ENCODE measurements at regions not wholly inside any gene's neighbourhood (a gene's known extent, or its start where the extent isn't known, plus 50 kb on each side); places are given as distances from the start of the nearest gene placed in this dataset.
A peak's percentile ranks its signal among the peaks of the same experiment; 100 is the strongest.
"Not testable (repeated sequence)": the region's sequence is repeated elsewhere in the genome, so short reads cannot be mapped to it uniquely, and the experiment has no call there.

DNA sequence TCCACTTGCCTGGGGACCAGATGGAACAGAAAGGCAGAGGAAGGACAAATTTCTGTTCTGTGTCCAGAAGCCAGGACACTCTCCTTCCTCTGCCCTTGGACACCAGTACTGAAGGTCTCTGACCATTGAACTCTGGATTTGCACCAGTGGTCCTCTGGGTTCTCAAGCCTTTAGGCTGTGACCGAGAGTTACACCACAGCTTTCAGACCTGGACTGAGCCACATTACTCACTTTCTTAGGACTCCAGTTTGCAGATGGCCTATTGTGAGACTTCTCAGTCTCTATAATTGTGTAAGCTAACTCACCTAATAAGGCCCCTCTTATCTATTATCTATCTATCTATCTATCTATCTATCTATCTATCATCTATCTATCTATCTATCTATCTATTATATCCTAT, 295.3 kb upstream of the GALNTL6 start:
- H3K9me3 ChIP-seq (ENCODE audit: control insufficient read depth, insufficient read depth, low read length), result no peaks in the 10 kb centered on the region
- WGBS (ENCODE audit: insufficient coverage), result no CpG with 5 or more reads among the region's 1 CpG
- no peak for DNase-seq (ENCODE audit: low read depth in 4 of 6, low spot score in 6 of 6)
- no peak overlapping the region for H3K4me3 ChIP-seq (ENCODE audit: low read depth, low read length)
- H3K36me3 ChIP-seq (ENCODE audit: control insufficient read depth, insufficient read depth, low read length), result no peaks in the 10 kb centered on the region
- no peaks in the 10 kb centered on the region for H3K27me3 ChIP-seq (ENCODE audit: control insufficient read depth, insufficient read depth, low read length)
- no peaks in the 10 kb centered on the region for H3K4me1 ChIP-seq (ENCODE audit: control insufficient read depth, insufficient read depth, low read length)
- H3K27ac ChIP-seq (ENCODE audit: low read depth, low read length), result no peak overlapping the region

DNA sequence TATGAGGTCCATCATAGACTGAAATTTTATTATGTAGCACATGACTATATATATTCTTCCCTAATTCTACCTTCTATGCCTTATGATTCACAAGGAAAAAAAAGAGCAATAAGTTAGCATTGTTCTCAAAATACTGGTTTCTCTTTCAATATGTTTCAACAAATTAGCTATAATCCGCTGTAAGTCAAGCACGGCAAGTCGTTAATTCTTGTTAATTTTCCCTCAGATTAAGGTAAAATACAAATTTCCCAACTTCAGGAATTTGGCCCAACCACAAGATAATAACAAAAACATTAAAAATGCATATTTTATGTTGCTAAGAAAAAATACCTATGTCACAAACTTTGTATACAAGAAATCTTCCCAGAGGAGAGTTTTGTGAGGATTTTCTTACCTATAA, 296.5 kb upstream of the GALNTL6 start:
- Histone ChIP-seq H3K27me3 (ENCODE audit: control insufficient read depth, insufficient read depth, low read length) (no peaks in the 10 kb centered on the region), H3K9me3 (ENCODE audit: control insufficient read depth, insufficient read depth, low read length) (no peaks in the 10 kb centered on the region), H3K36me3 (ENCODE audit: control insufficient read depth, insufficient read depth, low read length) (no peaks in the 10 kb centered on the region), H3K4me3 (ENCODE audit: low read depth, low read length) (no peak overlapping the region), H3K4me1 (ENCODE audit: control insufficient read depth, insufficient read depth, low read length) (no peaks in the 10 kb centered on the region), H3K27ac (ENCODE audit: low read depth, low read length) (no peak overlapping the region)
- DNase-seq (ENCODE audit: low read depth in 4 of 6, low spot score in 6 of 6), result no peak
- no CpG with 5 or more reads among the region's 3 CpGs for WGBS (ENCODE audit: insufficient coverage)

DNA sequence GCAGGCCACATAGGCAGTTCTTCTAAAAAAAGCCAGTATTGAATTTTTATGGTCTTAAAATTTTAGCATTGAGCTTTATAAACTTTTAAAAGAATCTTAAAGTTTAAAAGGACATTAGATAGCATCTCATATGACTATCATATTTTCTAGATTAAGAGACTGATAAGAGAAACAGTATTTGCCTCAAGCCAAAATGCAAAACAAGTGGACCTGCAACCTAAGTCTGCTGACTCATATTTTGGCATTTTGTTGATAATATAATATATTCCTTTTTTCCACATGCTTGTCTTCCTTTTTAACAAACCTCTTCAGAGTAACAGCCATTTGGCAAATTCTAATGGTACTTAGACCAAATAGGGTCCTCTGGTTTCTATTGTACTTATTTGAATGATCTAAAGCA, 328.5 kb upstream of the GALNTL6 start:
- Histone ChIP-seq H3K36me3 (ENCODE audit: control insufficient read depth, insufficient read depth, low read length) (no peaks in the 10 kb centered on the region), H3K4me1 (ENCODE audit: control insufficient read depth, insufficient read depth, low read length) (no peaks in the 10 kb centered on the region), H3K9me3 (ENCODE audit: control insufficient read depth, insufficient read depth, low read length) (no peaks in the 10 kb centered on the region), H3K27me3 (ENCODE audit: control insufficient read depth, insufficient read depth, low read length) (no peaks in the 10 kb centered on the region), H3K27ac (ENCODE audit: low read depth, low read length) (no peak overlapping the region), H3K4me3 (ENCODE audit: low read depth, low read length) (no peak overlapping the region)
- no peak for DNase-seq (ENCODE audit: low read depth in 4 of 6, low spot score in 6 of 6)

DNA sequence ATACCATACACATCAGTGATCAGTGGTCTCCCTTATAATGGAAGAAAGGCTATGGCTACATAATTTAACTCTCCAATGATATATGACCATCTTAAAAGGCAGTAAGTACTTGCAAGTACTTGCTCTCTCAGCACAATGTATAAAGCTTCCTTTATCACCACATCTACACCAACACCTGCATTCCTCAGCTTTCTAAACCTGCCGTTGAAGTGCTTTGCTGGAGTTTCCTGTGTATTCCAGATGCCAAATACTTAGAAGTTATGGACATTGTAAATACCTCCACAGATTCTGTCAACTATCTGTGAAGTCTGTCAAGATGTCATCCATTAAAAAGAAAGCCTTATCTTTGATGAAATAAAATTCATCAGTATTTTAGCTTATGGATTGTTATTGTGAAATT, 335.0 kb upstream of the GALNTL6 start:
- WGBS (ENCODE audit: insufficient coverage), result no CpG with 5 or more reads among the region's 1 CpG
- H3K27me3 ChIP-seq (ENCODE audit: control insufficient read depth, insufficient read depth, low read length), result no peaks in the 10 kb centered on the region
- H3K9me3 ChIP-seq (ENCODE audit: control insufficient read depth, insufficient read depth, low read length), result no peaks in the 10 kb centered on the region
- no peak overlapping the region for H3K27ac ChIP-seq (ENCODE audit: low read depth, low read length)
- no peaks in the 10 kb centered on the region for H3K36me3 ChIP-seq (ENCODE audit: control insufficient read depth, insufficient read depth, low read length)
- no peak for DNase-seq (ENCODE audit: low read depth in 4 of 6, low spot score in 6 of 6)
- no peaks in the 10 kb centered on the region for H3K4me1 ChIP-seq (ENCODE audit: control insufficient read depth, insufficient read depth, low read length)
- H3K4me3 ChIP-seq (ENCODE audit: low read depth, low read length), result no peak overlapping the region

DNA sequence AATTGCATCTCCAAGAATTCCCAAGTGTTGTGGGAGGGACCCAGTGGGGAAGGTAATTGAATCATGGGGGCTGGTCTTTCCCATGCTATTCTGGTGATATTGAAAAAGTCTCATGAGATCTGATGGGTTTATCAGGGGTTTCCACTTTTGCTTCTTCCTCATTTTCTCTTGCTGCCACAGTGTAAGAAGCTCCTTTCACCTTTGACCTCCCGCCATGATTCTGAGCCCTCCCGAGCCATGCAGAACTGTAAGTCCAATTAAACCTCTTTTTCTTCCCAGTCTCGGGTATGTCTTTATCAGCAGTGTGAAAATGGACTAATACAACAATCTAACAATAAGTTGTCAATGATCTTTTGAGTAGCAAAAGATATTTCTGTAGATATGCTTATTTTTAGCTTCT, 338.1 kb upstream of the GALNTL6 start:
- not testable (repeated sequence) for H3K27ac ChIP-seq (ENCODE audit: low read depth, low read length); DNase-seq (ENCODE audit: low read depth in 4 of 6, low spot score in 6 of 6)
- WGBS (ENCODE audit: insufficient coverage), result no CpG with 5 or more reads among the region's 3 CpGs

DNA sequence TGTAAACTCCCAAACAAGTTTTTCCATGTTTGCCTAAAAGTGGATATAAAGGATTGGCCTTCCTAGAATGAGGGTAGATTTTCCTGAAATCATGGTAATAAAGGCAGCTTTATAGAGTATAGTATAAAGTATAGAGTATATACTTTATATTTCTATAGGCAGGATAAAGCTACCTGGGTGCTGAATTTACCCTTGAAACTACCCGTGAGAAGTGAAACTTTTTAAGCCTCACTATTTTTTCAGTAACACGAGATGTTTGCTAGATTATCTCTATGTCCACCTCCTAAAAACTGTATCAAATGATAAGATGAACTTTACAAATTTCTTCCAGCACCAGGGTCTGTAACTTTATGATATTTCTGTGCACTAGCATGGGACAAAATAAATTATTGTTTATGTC, 340.0 kb upstream of the GALNTL6 start:
- H3K4me1 ChIP-seq (ENCODE audit: control insufficient read depth, insufficient read depth, low read length), result no peaks in the 10 kb centered on the region
- no peak overlapping the region for H3K27ac ChIP-seq (ENCODE audit: low read depth, low read length)
- H3K27me3 ChIP-seq (ENCODE audit: control insufficient read depth, insufficient read depth, low read length), result no peaks in the 10 kb centered on the region
- no peak for DNase-seq (ENCODE audit: low read depth in 4 of 6, low spot score in 6 of 6)
- no peaks in the 10 kb centered on the region for H3K9me3 ChIP-seq (ENCODE audit: control insufficient read depth, insufficient read depth, low read length)
- H3K4me3 ChIP-seq (ENCODE audit: low read depth, low read length), result no peak overlapping the region
- no CpG with 5 or more reads among the region's 2 CpGs for WGBS (ENCODE audit: insufficient coverage)
- H3K36me3 ChIP-seq (ENCODE audit: control insufficient read depth, insufficient read depth, low read length), result no peaks in the 10 kb centered on the region

More for the DNA sequence above, 338.1 kb upstream of the GALNTL6 start:
- not testable (repeated sequence) for H3K4me3 ChIP-seq (ENCODE audit: low read depth, low read length); H3K27me3 ChIP-seq (ENCODE audit: control insufficient read depth, insufficient read depth, low read length); H3K9me3 ChIP-seq (ENCODE audit: control insufficient read depth, insufficient read depth, low read length); H3K4me1 ChIP-seq (ENCODE audit: control insufficient read depth, insufficient read depth, low read length); H3K36me3 ChIP-seq (ENCODE audit: control insufficient read depth, insufficient read depth, low read length)

DNA sequence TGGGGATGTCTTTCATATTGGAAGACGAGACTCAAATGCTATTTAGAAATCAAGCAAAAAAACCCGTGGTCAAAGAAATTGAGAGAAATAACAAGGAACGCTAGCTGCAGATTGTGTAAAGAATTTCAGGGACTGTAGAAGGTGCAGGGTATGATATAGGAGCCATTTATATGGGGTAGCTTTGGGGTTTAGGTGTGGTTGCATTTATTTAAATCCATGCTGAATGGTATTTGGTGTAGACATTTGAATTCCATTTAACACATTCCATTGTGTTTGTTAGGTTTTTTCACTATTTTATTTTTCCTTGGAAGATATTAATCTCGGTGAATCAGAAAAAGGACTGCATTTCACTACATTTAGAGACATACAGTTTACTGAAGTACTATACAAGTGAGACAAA, 341.0 kb upstream of the GALNTL6 start:
- Histone ChIP-seq H3K9me3 (ENCODE audit: control insufficient read depth, insufficient read depth, low read length) (no peaks in the 10 kb centered on the region), H3K27me3 (ENCODE audit: control insufficient read depth, insufficient read depth, low read length) (no peaks in the 10 kb centered on the region), H3K4me3 (ENCODE audit: low read depth, low read length) (no peak overlapping the region), H3K4me1 (ENCODE audit: control insufficient read depth, insufficient read depth, low read length) (no peaks in the 10 kb centered on the region), H3K36me3 (ENCODE audit: control insufficient read depth, insufficient read depth, low read length) (no peaks in the 10 kb centered on the region), H3K27ac (ENCODE audit: low read depth, low read length) (no peak overlapping the region)
- DNase-seq (ENCODE audit: low read depth in 4 of 6, low spot score in 6 of 6), result no peak
- WGBS (ENCODE audit: insufficient coverage), result 87% methylated on average over 2 of the region's 4 CpGs

DNA sequence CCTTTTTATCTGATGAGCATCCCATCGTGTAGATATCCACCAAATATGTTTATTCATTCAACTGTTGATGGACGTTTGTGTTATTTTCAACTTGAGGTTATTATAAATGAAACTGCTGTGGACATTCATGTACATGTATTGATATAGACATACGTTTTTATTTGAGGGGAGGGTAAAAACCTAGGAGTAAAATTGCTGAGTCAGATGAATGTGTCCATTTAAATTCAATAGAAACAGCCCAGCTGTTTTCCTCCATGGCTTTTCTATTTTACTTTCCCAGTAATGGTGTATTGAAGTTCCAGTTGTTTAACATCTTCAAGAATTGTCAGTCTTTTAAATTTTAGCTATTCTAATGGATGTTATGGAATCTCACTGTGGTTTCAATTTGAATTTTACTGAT, 348.7 kb upstream of the GALNTL6 start:
- H3K27ac ChIP-seq (ENCODE audit: low read depth, low read length), result no peak overlapping the region
- WGBS (ENCODE audit: insufficient coverage), result no CpG with 5 or more reads among the region's 3 CpGs
- H3K4me3 ChIP-seq (ENCODE audit: low read depth, low read length), result no peak overlapping the region
- no peaks in the 10 kb centered on the region for H3K9me3 ChIP-seq (ENCODE audit: control insufficient read depth, insufficient read depth, low read length)
- no peak for DNase-seq (ENCODE audit: low read depth in 4 of 6, low spot score in 6 of 6)
- H3K36me3 ChIP-seq (ENCODE audit: control insufficient read depth, insufficient read depth, low read length), result no peaks in the 10 kb centered on the region
- no peaks in the 10 kb centered on the region for H3K27me3 ChIP-seq (ENCODE audit: control insufficient read depth, insufficient read depth, low read length)
- no peaks in the 10 kb centered on the region for H3K4me1 ChIP-seq (ENCODE audit: control insufficient read depth, insufficient read depth, low read length)

DNA sequence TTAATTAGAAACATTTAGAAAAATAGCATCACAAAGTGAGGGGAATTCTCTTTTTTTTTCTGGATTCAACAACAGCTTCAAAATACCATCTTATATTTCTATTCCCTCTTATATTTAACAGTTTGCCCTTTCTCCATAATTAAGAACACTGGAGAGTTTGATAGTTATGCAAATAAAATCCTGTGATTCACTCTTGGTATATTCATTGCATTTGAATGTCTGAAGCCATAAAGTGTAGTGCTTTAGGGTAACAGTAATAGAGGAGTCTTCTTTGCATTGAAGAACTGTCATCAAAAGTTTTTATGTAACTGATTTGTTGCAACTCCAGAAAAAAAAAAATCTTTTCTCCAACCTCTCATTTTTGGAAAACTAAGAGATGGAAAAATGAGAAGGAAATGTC, 352.0 kb upstream of the GALNTL6 start:
- no peak overlapping the region for H3K4me3 ChIP-seq (ENCODE audit: low read depth, low read length)
- no peaks in the 10 kb centered on the region for H3K27me3 ChIP-seq (ENCODE audit: control insufficient read depth, insufficient read depth, low read length)
- DNase-seq (ENCODE audit: low read depth in 4 of 6, low spot score in 6 of 6), result no peak
- H3K27ac ChIP-seq (ENCODE audit: low read depth, low read length), result no peak overlapping the region
- H3K4me1 ChIP-seq (ENCODE audit: control insufficient read depth, insufficient read depth, low read length), result no peaks in the 10 kb centered on the region
- no peaks in the 10 kb centered on the region for H3K36me3 ChIP-seq (ENCODE audit: control insufficient read depth, insufficient read depth, low read length)
- peaks cover 4% of the 10 kb centered on the region for H3K9me3 ChIP-seq (ENCODE audit: control insufficient read depth, insufficient read depth, low read length)

DNA sequence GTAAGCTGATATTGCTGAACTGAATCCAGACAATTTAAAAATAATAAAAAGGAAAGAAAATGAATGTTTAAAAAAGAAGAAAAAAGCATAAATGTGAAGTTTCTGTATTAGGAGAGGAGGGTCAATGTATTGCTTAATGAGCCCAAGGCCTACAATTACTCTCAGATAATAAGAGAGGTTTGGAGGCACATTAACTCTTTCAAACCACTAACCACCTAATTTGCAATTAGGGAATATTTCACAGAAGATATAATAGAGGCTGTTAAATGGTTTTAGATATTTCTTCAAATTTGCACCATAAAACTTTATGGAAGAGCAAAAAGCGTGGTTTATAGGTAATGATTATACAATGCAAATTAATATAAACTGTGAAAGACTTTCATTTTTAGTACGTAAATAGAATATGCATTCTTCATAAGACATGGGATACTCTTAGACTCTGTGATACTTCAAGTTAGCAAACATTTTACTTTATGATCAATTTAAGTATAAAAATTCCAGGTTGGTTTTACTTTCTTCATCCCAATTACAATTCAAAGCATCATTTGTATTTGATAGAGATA, 364.2 kb upstream of the GALNTL6 start:
- WGBS (ENCODE audit: insufficient coverage), result no CpG with 5 or more reads among the region's 2 CpGs
- H3K27ac ChIP-seq (ENCODE audit: low read depth, low read length), result no peak overlapping the region
- H3K9me3 ChIP-seq (ENCODE audit: control insufficient read depth, insufficient read depth, low read length), result no peaks in the 10 kb centered on the region
- peak in 1 of 6 donors; percentile 52 for DNase-seq (ENCODE audit: low read depth in 4 of 6, low spot score in 6 of 6)
- H3K36me3 ChIP-seq (ENCODE audit: control insufficient read depth, insufficient read depth, low read length), result no peaks in the 10 kb centered on the region
- H3K27me3 ChIP-seq (ENCODE audit: control insufficient read depth, insufficient read depth, low read length), result no peaks in the 10 kb centered on the region
- no peaks in the 10 kb centered on the region for H3K4me1 ChIP-seq (ENCODE audit: control insufficient read depth, insufficient read depth, low read length)
- no peak overlapping the region for H3K4me3 ChIP-seq (ENCODE audit: low read depth, low read length)

Measured in spinal cord (tissue), 9 donors.